ENCODE measurements at regions not wholly inside any gene's neighbourhood (a gene's known extent, or its start where the extent isn't known, plus 50 kb on each side); places are given as distances from the start of the nearest gene placed in this dataset.
"Not testable (repeated sequence)": the region's sequence is repeated elsewhere in the genome, so short reads cannot be mapped to it uniquely, and the experiment has no call there.

DNA sequence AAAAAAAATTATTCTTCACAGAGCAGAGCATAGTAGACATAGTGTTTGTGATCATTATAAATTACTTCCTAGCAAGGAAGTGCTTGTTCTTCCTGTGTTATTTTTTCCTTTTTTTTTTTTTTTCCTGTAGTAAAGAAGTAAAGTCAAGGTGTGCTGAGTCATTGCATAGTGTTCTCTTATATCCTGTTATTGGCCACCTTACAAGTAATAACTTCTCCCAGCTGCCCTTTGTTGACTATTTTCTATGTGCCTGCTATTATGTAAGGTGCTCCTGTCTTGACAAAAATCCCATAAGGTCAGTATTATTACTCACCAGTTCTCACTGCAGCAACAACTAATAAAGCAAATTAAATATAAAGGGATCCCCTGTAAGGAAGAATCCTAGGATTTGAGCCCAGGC, 195.3 kb downstream of the GJA1 start:
- H3K36me3 Mint-ChIP-seq: no peaks in the 10 kb centered on the region
- H3K4me3 Mint-ChIP-seq: no peak overlapping the region
- no peaks in the 10 kb centered on the region for H3K4me1 Mint-ChIP-seq
- H3K27ac Mint-ChIP-seq: no peak overlapping the region
- H3K9me3 Mint-ChIP-seq: peaks cover 0 to 12% (median 3%) of the 10 kb centered on the region in 3 donors
- H3K27me3 Mint-ChIP-seq: no peaks in the 10 kb centered on the region

DNA sequence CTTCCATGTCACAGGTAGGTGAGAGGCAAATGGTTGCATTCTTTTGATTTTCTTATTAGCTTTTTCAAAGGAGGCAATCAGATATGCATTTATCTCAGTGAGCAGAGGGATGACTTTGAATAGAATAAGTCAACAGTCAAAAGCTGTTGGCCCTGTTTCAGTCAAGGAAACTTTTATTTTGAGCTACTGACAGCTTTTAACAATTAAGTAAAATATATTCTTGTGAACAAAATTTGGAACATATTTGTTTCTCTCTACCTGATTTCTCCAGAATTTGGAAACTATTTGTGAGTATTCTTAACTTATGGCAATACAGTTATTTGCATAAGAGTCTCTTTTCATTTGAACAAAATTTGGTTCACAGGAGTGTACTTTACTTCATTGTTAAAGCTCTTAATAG, 196.3 kb downstream of the GJA1 start:
- not testable (repeated sequence) for H3K4me1 Mint-ChIP-seq, H3K4me3 Mint-ChIP-seq, H3K36me3 Mint-ChIP-seq, H3K27ac Mint-ChIP-seq, H3K27me3 Mint-ChIP-seq
- H3K9me3 Mint-ChIP-seq: peaks cover 0 to 13% (median 3%) of the 10 kb centered on the region in 3 donors

DNA sequence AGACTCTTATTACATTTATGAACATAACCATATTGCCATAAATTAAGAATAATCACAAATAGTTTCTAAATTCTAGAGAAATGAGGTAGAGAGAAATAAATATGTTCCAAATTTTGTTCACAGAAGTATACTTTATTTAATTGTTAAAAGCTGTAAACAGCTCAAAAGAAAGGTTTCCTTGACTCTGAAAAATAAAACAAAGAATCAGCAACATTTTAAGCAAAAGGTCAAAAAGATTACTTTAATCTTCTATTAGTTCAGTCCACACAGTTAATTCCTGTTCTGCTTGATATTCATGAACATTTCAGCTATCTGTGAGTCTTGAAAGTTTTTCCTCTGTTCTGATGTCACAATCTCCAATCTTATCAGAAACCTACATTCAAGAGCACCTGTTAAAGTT, 197.9 kb downstream of the GJA1 start:
- H3K4me1 Mint-ChIP-seq: no peaks in the 10 kb centered on the region
- H3K9me3 Mint-ChIP-seq: peaks cover 0 to 14% (median 5%) of the 10 kb centered on the region in 3 donors
- H3K4me3 Mint-ChIP-seq: no peak overlapping the region
- no peak overlapping the region for H3K27ac Mint-ChIP-seq
- H3K27me3 Mint-ChIP-seq: no peaks in the 10 kb centered on the region
- H3K36me3 Mint-ChIP-seq: no peaks in the 10 kb centered on the region

- not testable (repeated sequence) for H3K27ac Mint-ChIP-seq, H3K4me1 Mint-ChIP-seq, H3K27me3 Mint-ChIP-seq, H3K4me3 Mint-ChIP-seq, H3K36me3 Mint-ChIP-seq
- peaks cover 0 to 14% (median 5%) of the 10 kb centered on the region in 3 donors for H3K9me3 Mint-ChIP-seq
Observed at GRCh38 chr6:121634586-121634985, 199.1 kb downstream of the GJA1 start.

- Mint-ChIP-seq H3K36me3 (no peaks in the 10 kb centered on the region), H3K27me3 (no peaks in the 10 kb centered on the region), H3K9me3 (peaks cover 0 to 14% (median 5%) of the 10 kb centered on the region in 3 donors), H3K4me3 (no peak overlapping the region), H3K4me1 (no peaks in the 10 kb centered on the region), H3K27ac (no peak overlapping the region)
Observed at GRCh38 chr6:121635355-121635754, 199.9 kb downstream of the GJA1 start.

- not testable (repeated sequence) for H3K36me3 Mint-ChIP-seq, H3K4me1 Mint-ChIP-seq, H3K4me3 Mint-ChIP-seq, H3K27ac Mint-ChIP-seq, H3K27me3 Mint-ChIP-seq
- peaks cover 0 to 15% (median 3%) of the 10 kb centered on the region in 3 donors for H3K9me3 Mint-ChIP-seq
Observed at GRCh38 chr6:121636217-121636616, 200.8 kb downstream of the GJA1 start.

- Mint-ChIP-seq H3K9me3 (peaks cover 0 to 16% (median 3%) of the 10 kb centered on the region in 3 donors), H3K4me1 (no peaks in the 10 kb centered on the region), H3K27me3 (no peaks in the 10 kb centered on the region), H3K27ac (no peak overlapping the region), H3K4me3 (no peak overlapping the region), H3K36me3 (no peaks in the 10 kb centered on the region)
Observed at GRCh38 chr6:121639021-121639420, 203.6 kb downstream of the GJA1 start.

DNA sequence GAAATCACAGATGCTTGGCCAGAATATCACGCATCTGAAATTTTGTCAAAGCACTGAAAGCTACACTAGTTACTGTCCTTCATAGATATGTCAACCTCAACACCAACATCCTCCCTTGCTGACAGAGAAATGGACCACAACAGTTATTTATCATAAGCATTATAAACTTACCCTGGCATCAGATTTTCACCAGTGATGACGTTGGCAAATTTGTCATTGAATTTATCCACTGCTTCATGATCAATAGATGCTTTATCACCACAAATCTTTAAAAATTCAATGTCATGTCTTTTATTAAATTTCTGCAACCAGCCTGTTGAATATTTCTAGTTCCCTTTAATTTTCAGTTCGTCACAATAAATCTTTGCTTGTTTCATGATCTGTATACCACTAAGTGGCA, 205.7 kb downstream of the GJA1 start:
- H3K27ac Mint-ChIP-seq: no peak overlapping the region
- no peaks in the 10 kb centered on the region for H3K27me3 Mint-ChIP-seq
- H3K4me1 Mint-ChIP-seq: no peaks in the 10 kb centered on the region
- no peak overlapping the region for H3K4me3 Mint-ChIP-seq
- no peaks in the 10 kb centered on the region for H3K36me3 Mint-ChIP-seq
- peaks cover 0 to 16% (median 3%) of the 10 kb centered on the region in 3 donors for H3K9me3 Mint-ChIP-seq

DNA sequence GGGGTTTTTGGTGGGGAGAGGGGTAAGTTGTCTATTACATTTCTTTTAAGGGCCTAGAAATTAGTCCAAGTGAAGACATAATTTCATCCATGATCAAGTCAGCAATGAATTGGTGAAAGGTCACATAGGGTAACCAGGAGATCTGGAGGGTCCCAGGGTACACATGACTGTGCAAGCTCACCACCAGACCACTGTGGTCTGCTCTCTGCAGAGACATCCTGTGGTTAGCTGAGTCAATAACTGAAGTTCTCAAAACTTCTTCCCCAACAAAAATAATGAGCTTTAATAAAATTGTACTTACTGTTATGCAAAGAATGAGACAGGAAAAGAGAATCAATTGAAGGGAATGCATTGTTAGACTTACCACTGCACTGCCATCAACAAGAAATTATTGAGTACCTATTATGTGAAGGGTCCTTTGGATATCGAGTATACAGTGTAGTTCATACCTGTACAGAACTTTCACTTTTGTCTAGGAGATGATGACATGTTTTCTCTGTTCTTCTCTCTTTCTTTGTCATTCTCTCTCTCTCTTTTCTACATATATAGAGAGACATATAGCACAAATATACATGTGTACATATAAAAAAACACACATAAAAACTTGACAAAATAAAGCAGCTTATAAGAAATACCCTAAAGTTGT, 209.8 kb downstream of the GJA1 start:
- Mint-ChIP-seq H3K4me3 (no peak overlapping the region), H3K36me3 (no peaks in the 10 kb centered on the region), H3K27ac (no peak overlapping the region), H3K27me3 (no peaks in the 10 kb centered on the region), H3K9me3 (peaks cover 0 to 11% (median 0%) of the 10 kb centered on the region in 3 donors), H3K4me1 (no peaks in the 10 kb centered on the region)

DNA sequence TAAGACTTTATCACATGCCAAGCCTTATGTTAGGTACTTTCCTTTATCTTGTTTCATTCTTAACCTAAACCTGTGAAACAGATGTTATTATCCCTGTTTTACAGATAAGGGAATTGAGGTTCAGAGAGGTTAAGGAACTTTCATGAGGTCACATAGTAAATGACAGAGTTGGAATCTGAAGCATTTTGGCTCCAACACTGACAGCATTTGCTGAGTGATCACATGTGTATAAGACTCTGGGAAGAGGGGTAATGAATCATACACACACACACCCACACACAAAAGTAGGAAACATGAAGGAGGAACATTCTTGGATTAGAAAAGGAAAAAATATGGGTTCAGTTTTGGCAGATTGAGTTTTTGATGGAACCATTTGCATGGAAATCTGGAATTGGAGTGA, 212.5 kb downstream of the GJA1 start:
- Mint-ChIP-seq H3K27me3 (no peaks in the 10 kb centered on the region), H3K4me1 (no peaks in the 10 kb centered on the region), H3K4me3 (no peak overlapping the region), H3K27ac (no peak overlapping the region), H3K9me3 (peaks cover 0 to 7% (median 0%) of the 10 kb centered on the region in 3 donors), H3K36me3 (no peaks in the 10 kb centered on the region)

GRCh38 chr6:121649951-121650350, 214.5 kb downstream of the GJA1 start:
- no peaks in the 10 kb centered on the region for H3K27me3 Mint-ChIP-seq
- no peaks in the 10 kb centered on the region for H3K4me1 Mint-ChIP-seq
- H3K27ac Mint-ChIP-seq: no peak overlapping the region
- H3K36me3 Mint-ChIP-seq: no peaks in the 10 kb centered on the region
- no peaks in the 10 kb centered on the region for H3K9me3 Mint-ChIP-seq
- no peak overlapping the region for H3K4me3 Mint-ChIP-seq

GRCh38 chr6:121651420-121651819, 216.0 kb downstream of the GJA1 start:
- H3K27me3 Mint-ChIP-seq: no peaks in the 10 kb centered on the region
- H3K4me1 Mint-ChIP-seq: peaks cover 0 to 2% (median 0%) of the 10 kb centered on the region in 3 donors
- no peaks in the 10 kb centered on the region for H3K9me3 Mint-ChIP-seq
- H3K27ac Mint-ChIP-seq: no peak overlapping the region
- no peak overlapping the region for H3K4me3 Mint-ChIP-seq
- H3K36me3 Mint-ChIP-seq: no peaks in the 10 kb centered on the region

DNA sequence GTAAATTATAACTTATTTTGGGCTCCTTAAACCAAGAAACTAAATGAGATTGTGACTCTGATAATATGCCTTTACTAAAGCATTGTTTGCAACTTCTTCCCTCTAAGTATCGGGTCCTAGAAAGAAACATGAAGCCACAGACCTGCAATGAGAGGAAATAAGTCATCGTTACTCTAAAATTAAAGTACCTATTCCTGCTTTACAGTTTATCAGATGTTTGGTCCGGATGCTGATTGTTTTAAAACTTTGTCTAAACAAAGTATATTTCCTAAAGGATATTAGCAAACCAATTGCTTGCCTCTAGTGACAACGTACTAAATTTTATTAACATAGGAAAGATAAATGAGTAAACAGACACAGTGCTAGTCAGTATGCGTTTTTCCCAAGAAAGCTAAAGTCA, 216.8 kb downstream of the GJA1 start:
- no peak overlapping the region for H3K4me3 Mint-ChIP-seq
- no peaks in the 10 kb centered on the region for H3K9me3 Mint-ChIP-seq
- no peaks in the 10 kb centered on the region for H3K27me3 Mint-ChIP-seq
- H3K27ac Mint-ChIP-seq: no peak overlapping the region
- no peaks in the 10 kb centered on the region for H3K36me3 Mint-ChIP-seq
- peaks cover 0 to 2% (median 0%) of the 10 kb centered on the region in 3 donors for H3K4me1 Mint-ChIP-seq

- H3K4me3 Mint-ChIP-seq: no peak overlapping the region
- no peaks in the 10 kb centered on the region for H3K36me3 Mint-ChIP-seq
- H3K4me1 Mint-ChIP-seq: peaks cover 0 to 2% (median 0%) of the 10 kb centered on the region in 3 donors
- no peak overlapping the region for H3K27ac Mint-ChIP-seq
- H3K9me3 Mint-ChIP-seq: no peaks in the 10 kb centered on the region
- H3K27me3 Mint-ChIP-seq: no peaks in the 10 kb centered on the region
Observed at GRCh38 chr6:121652726-121653623, 217.5 kb downstream of the GJA1 start.

DNA sequence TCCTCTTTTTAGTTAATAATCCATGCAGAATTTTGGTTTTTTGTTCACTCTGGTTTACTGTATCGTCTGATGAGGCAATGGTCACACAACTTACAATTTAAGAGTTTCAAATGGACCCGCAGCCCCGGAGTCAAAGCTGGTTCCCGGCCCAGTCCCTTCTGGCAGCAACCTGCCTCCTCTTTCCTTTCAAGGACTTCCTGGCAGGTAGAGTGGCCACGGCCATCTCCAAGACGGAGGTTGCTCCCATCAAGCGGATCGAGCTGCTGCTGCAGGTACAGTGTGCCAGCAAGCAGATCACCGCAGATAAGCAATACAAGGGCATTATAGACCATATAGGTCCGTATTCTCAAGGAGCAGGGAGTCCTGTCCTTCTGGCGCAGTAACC, 218.2 kb downstream of the GJA1 start:
- H3K9me3 Mint-ChIP-seq: no peaks in the 10 kb centered on the region
- H3K4me3 Mint-ChIP-seq: no peak overlapping the region
- no peak overlapping the region for H3K27ac Mint-ChIP-seq
- H3K36me3 Mint-ChIP-seq: no peaks in the 10 kb centered on the region
- H3K27me3 Mint-ChIP-seq: no peaks in the 10 kb centered on the region
- H3K4me1 Mint-ChIP-seq: peaks cover 0 to 2% (median 0%) of the 10 kb centered on the region in 3 donors

DNA sequence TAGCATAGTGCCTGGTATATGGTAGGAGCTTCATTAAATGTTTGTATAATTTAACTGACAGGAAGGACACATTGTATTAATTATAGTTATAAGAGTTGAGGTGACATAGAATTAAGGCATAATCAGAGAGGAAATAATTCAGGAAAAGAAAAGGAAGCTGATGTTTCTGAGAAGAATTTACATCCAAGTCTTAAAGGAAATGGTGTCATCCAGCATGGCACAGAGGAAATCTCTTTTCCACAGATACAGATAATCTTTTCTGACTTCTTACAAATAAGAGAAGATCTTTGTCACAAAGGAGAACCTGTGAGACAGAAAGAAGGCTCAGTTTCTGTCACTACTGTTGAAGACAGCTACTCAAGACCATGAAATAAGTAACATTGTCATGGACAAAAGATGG, 222.5 kb downstream of the GJA1 start:
- peaks cover 0 to 2% (median 0%) of the 10 kb centered on the region in 3 donors for H3K4me1 Mint-ChIP-seq
- no peaks in the 10 kb centered on the region for H3K36me3 Mint-ChIP-seq
- H3K4me3 Mint-ChIP-seq: no peak overlapping the region
- no peaks in the 10 kb centered on the region for H3K27me3 Mint-ChIP-seq
- H3K9me3 Mint-ChIP-seq: no peaks in the 10 kb centered on the region
- H3K27ac Mint-ChIP-seq: no peak overlapping the region
